SH-SY5Y (cell line): ENCODE measurements at regions not wholly inside any gene's neighbourhood (a gene's known extent, or its start where the extent isn't known, plus 50 kb on each side); places are given as distances from the start of the nearest gene placed in this dataset.

Experiments used
- GATA2 ChIP-seq: IDR thresholded peaks from 2 replicates; pipeline ENCODE4 v1.6.1; 2011; ENCODE audit warnings: mild to moderate bottlenecking, low read depth, low read length
- GATA3 ChIP-seq: IDR thresholded peaks from 2 replicates; pipeline ENCODE4 v1.6.1; 2011; ENCODE audit warnings: low read depth, mild to moderate bottlenecking, low read length, moderate library complexity

GRCh38 chr1:14136881-14137280, 436.9 kb downstream of the PRDM2 start:
- TF ChIP-seq GATA3 (no peak), GATA2 (no peak)
